GM23338 (cell line): ENCODE measurements at regions not wholly inside any gene's neighbourhood (a gene's known extent, or its start where the extent isn't known, plus 50 kb on each side); places are given as distances from the start of the nearest gene placed in this dataset.

ENCODE experiments used
- ATAC-seq: fragments of 200-7000 bp; cut with Tn5 transposase; 3 replicates; pipeline ENCODE4 v1.9.1; 2020
- DNase-seq: peaks from one replicate; pipeline ENCODE4 v3.0.0-alpha.2; 2015; ENCODE audit warnings: low spot score
- H2AFZ ChIP-seq: fragments of 200-600 bp; sonication (generic); 2 replicates; pipeline ENCODE4 v1.8.0; 2016; ENCODE audit warnings: antibody characterized with exemption, mild to moderate bottlenecking, moderate library complexity
- H3F3A ChIP-seq: fragments of 200-600 bp; sonication (generic); replicated peaks from 2 replicates; pipeline ENCODE4 v1.8.0; 2017; ENCODE audit warnings: antibody characterized with exemption, mixed run types, low read depth
- H3K27ac ChIP-seq: fragments of 200-600 bp; sonication (generic); 2 replicates; pipeline ENCODE4 v1.6.1; 2016; ENCODE audit warnings: low read depth
- H3K27me3 ChIP-seq: fragments of 200-600 bp; sonication (generic); 2 replicates; pipeline ENCODE4 v1.8.0; 2016; ENCODE audit warnings: mild to moderate bottlenecking, mixed run types, moderate library complexity; ENCODE audit not compliant: insufficient read depth
- H3K36me3 ChIP-seq: fragments of 200-600 bp; sonication (generic); 2 replicates; pipeline ENCODE4 v1.8.0; 2016; ENCODE audit warnings: mild to moderate bottlenecking; ENCODE audit not compliant: insufficient read depth
- H3K4me1 ChIP-seq: fragments of 200-600 bp; sonication (generic); 2 replicates; pipeline ENCODE4 v1.8.0; 2016; ENCODE audit warnings: mild to moderate bottlenecking, moderate library complexity; ENCODE audit not compliant: insufficient read depth
- H3K4me2 ChIP-seq: fragments of 200-600 bp; sonication (generic); 2 replicates; pipeline ENCODE4 v1.7.1; 2017; ENCODE audit warnings: mixed run types
- H3K4me3 ChIP-seq: fragments of 200-600 bp; sonication (generic); 2 replicates; pipeline ENCODE4 v1.6.1; 2016; ENCODE audit warnings: mixed run types
- H3K79me2 ChIP-seq: fragments of 200-600 bp; sonication (generic); replicated peaks from 2 replicates; pipeline ENCODE4 v1.8.0; 2017; ENCODE audit warnings: mild to moderate bottlenecking; ENCODE audit not compliant: insufficient read depth
- H3K9me2 ChIP-seq: fragments of 200-600 bp; sonication (generic); 2 replicates; pipeline ENCODE4 v1.8.0; 2017; ENCODE audit not compliant: insufficient read depth
- H4K20me1 ChIP-seq: fragments of 200-600 bp; sonication (generic); replicated peaks from 2 replicates; pipeline ENCODE4 v1.8.0; 2017; ENCODE audit warnings: mild to moderate bottlenecking; ENCODE audit not compliant: insufficient read depth
- H3K27ac Mint-ChIP-seq: 2 replicates; pipeline ENCODE4 v1.8.0; 2020; ENCODE audit warnings: inconsistent platforms, mild to moderate bottlenecking, moderate library complexity, mixed read lengths
- H3K27me3 Mint-ChIP-seq: 3 replicates; pipeline ENCODE4 v1.8.0; 2022; ENCODE audit warnings: low read depth, mild to moderate bottlenecking, moderate library complexity, mixed read lengths, inconsistent platforms; ENCODE audit not compliant: insufficient read depth, poor library complexity
- H3K36me3 Mint-ChIP-seq: 3 replicates; pipeline ENCODE4 v1.8.0; 2021; ENCODE audit warnings: low read depth, mild to moderate bottlenecking, inconsistent platforms, moderate library complexity, mixed read lengths
- H3K4me1 Mint-ChIP-seq: 3 replicates; pipeline ENCODE4 v1.8.0; 2020; ENCODE audit warnings: mild to moderate bottlenecking, inconsistent platforms, mixed read lengths
- H3K4me3 Mint-ChIP-seq: 3 replicates; pipeline ENCODE4 v1.8.0; 2021; ENCODE audit warnings: moderate library complexity, mild to moderate bottlenecking, inconsistent platforms, mixed read lengths
- H3K9me3 Mint-ChIP-seq: 3 replicates; pipeline ENCODE4 v1.8.0; 2020; ENCODE audit warnings: moderate library complexity, mild to moderate bottlenecking, inconsistent platforms, mixed read lengths
- CREB1 ChIP-seq: fragments of 250-450 bp; sonication (Bioruptor Pico); IDR thresholded peaks from 2 replicates; pipeline ENCODE4 v1.5.0; 2020; ENCODE audit warnings: low read depth, mild to moderate bottlenecking, moderate library complexity
- ETS1 ChIP-seq: IDR thresholded peaks from 2 replicates; pipeline ENCODE4 v1.6.1; 2016; ENCODE audit warnings: antibody characterized with exemption
- EZH2 ChIP-seq: fragments of 200-600 bp; sonication (generic); IDR thresholded peaks from one replicate; pipeline ENCODE4 v1.8.0; 2017; ENCODE audit warnings: antibody characterized with exemption, mild to moderate bottlenecking, low read depth; ENCODE audit not compliant: unreplicated experiment
- EZH2phosphoT487 ChIP-seq: fragments of 200-600 bp; sonication (generic); IDR thresholded peaks from one replicate; pipeline ENCODE4 v1.8.1; 2018; ENCODE audit warnings: antibody characterized with exemption; ENCODE audit not compliant: unreplicated experiment
- JUNB ChIP-seq: IDR thresholded peaks from one replicate; pipeline ENCODE4 v1.6.1; 2016; ENCODE audit warnings: antibody characterized with exemption; ENCODE audit not compliant: unreplicated experiment
- NANOG ChIP-seq: IDR thresholded peaks from 2 replicates; pipeline ENCODE4 v1.6.1; 2016; ENCODE audit warnings: antibody characterized with exemption, borderline replicate concordance
- POLR2AphosphoS5 ChIP-seq: IDR thresholded peaks from 2 replicates; pipeline ENCODE4 v1.6.1; 2016; ENCODE audit warnings: antibody characterized with exemption, low read depth
- STAT1 ChIP-seq: IDR thresholded peaks from one replicate; pipeline ENCODE4 v1.6.1; 2016; ENCODE audit warnings: antibody characterized with exemption; ENCODE audit not compliant: unreplicated experiment
- ZNF114 ChIP-seq: fragments of 250-450 bp; sonication (Bioruptor Pico); IDR thresholded peaks from 2 replicates; pipeline ENCODE4 v1.5.0; 2020; ENCODE audit warnings: mild to moderate bottlenecking, moderate library complexity
- ZNF331 ChIP-seq: fragments of 250-450 bp; sonication (Bioruptor Pico); IDR thresholded peaks from 2 replicates; pipeline ENCODE4 v1.5.0; 2020; ENCODE audit warnings: low read depth, mild to moderate bottlenecking, moderate library complexity
- TF ChIP-seq, protein P1 (sequence below), 2 experiments: fragments of 200-600 bp in 1 of 2; sonication (generic) in 1 of 2; conservative IDR thresholded peaks; 2 replicates each; pipeline versions ENCODE4 v1.5.1 to v1.6.1; 2016 to 2017; ENCODE audit warnings: antibody characterized with exemption in 2 of 2, low read depth in 2 of 2, mild to moderate bottlenecking in 2 of 2, moderate library complexity in 1 of 2

- peak; percentile 73 for DNase-seq
Measured at GRCh38 chr18:59067873-59068272, 71.8 kb upstream of the SEC11C start.

DNA sequence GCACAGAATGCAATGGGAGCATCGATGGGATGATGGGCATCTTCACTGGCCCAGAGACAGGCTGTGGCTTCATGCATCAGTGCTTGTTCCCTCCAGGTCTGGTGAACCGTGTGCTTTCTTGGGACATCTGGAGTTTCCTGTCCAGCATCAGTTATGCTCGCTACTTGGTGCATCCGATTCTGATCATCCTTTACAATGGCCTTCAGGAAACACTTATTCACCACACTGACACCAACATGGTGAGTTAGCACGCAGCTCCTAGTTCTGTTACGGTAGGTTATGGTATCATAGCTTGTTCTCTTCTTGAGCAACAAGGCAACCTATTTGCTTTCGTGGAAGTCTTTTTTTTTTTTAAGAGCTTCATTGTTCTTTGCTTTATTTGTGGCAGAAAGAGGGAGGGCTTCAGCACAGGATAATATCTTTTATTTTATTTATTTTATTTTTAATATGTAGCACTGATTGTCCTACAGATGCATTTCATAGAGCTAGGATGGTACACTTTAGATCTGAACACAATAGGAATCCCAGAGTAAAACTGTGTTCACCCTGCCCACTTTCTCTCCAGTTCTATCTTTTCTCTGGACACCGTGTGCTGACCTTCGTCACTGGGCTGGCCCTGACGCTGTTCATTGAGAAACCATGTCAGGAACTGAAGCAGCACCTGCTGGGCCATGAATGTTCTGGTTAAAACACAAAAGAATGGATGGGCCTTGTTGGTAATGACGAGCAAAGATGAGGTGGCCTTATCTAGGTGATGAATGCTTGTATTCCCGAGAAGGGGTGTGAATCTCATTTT, 71.2 kb upstream of the SEC11C start:
- peaks cover under 1% of the 10 kb centered on the region; the same call in 2 of the 3 replicates for H3K4me1 Mint-ChIP-seq
- H3K79me2 ChIP-seq: no peaks in the 10 kb centered on the region
- no peaks in the 10 kb centered on the region for H3K36me3 Mint-ChIP-seq
- no peak overlapping the region for H2AFZ ChIP-seq
- H3K4me1 ChIP-seq: 0 out of 2 replicates have a peak, but pooled peaks cover 3% of the 10 kb centered on the region
- no peak overlapping the region for H3K27ac Mint-ChIP-seq
- no peaks in the 10 kb centered on the region for H3F3A ChIP-seq
- no peak overlapping the region for H3K4me3 ChIP-seq
- H3K27me3 Mint-ChIP-seq: no peaks in the 10 kb centered on the region
- ATAC-seq (no peak), DNase-seq (no peak)
- no peaks in the 10 kb centered on the region for H3K9me3 Mint-ChIP-seq
- H3K36me3 ChIP-seq: no peaks in the 10 kb centered on the region
- H3K27me3 ChIP-seq: no peaks in the 10 kb centered on the region
- H3K4me3 Mint-ChIP-seq: no peak overlapping the region
- no peak overlapping the region for H3K4me2 ChIP-seq
- no peaks in the 10 kb centered on the region for H4K20me1 ChIP-seq
- H3K9me2 ChIP-seq: no peaks in the 10 kb centered on the region
- no peak overlapping the region for H3K27ac ChIP-seq
- TF ChIP-seq JUNB: no peak
- no peak for TF ChIP-seq ZNF331
- no peak for TF ChIP-seq ETS1
- no peak for TF ChIP-seq NANOG
- no peak for TF ChIP-seq CREB1 (CRISPR knock-in tag)
- no peak for TF ChIP-seq STAT1
- no peak for TF ChIP-seq EZH2phosphoT487
- TF ChIP-seq POLR2AphosphoS5: no peak
- TF ChIP-seq EZH2: no peak
- TF ChIP-seq ZNF114 (CRISPR knock-in tag): no peak
- TF ChIP-seq, protein P1, sequence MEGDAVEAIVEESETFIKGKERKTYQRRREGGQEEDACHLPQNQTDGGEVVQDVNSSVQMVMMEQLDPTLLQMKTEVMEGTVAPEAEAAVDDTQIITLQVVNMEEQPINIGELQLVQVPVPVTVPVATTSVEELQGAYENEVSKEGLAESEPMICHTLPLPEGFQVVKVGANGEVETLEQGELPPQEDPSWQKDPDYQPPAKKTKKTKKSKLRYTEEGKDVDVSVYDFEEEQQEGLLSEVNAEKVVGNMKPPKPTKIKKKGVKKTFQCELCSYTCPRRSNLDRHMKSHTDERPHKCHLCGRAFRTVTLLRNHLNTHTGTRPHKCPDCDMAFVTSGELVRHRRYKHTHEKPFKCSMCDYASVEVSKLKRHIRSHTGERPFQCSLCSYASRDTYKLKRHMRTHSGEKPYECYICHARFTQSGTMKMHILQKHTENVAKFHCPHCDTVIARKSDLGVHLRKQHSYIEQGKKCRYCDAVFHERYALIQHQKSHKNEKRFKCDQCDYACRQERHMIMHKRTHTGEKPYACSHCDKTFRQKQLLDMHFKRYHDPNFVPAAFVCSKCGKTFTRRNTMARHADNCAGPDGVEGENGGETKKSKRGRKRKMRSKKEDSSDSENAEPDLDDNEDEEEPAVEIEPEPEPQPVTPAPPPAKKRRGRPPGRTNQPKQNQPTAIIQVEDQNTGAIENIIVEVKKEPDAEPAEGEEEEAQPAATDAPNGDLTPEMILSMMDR (conservative IDR thresholded peaks at IDR 0.05; ENCODE audit: low read depth in 2 of 2): no peak

More at GRCh38 chr18:59067873-59068272, 71.8 kb upstream of the SEC11C start:
- H3K4me1 ChIP-seq: 0 out of 2 replicates have a peak, but pooled peaks cover 4% of the 10 kb centered on the region
- H3K36me3 ChIP-seq: no peaks in the 10 kb centered on the region
- Mint-ChIP-seq H3K4me3 (no peak overlapping the region), H3K27ac (no peak overlapping the region), H3K4me1 (peaks cover 3% of the 10 kb centered on the region; the same call in 2 of the 3 replicates), H3K27me3 (no peaks in the 10 kb centered on the region), H3K9me3 (no peaks in the 10 kb centered on the region), H3K36me3 (no peaks in the 10 kb centered on the region)
- no peak for ATAC-seq
- no peak overlapping the region for H3K4me3 ChIP-seq
- no peaks in the 10 kb centered on the region for H3F3A ChIP-seq
- no peaks in the 10 kb centered on the region for H3K79me2 ChIP-seq
- no peaks in the 10 kb centered on the region for H4K20me1 ChIP-seq
- no peak overlapping the region for H2AFZ ChIP-seq
- no peak overlapping the region for H3K4me2 ChIP-seq
- TF ChIP-seq EZH2phosphoT487: no peak
- TF ChIP-seq, protein P1 (conservative IDR thresholded peaks at IDR 0.05; ENCODE audit: low read depth in 2 of 2): peak; percentile 74 to 76
- TF ChIP-seq ZNF114 (CRISPR knock-in tag): no peak
- no peak for TF ChIP-seq JUNB
- TF ChIP-seq ETS1: no peak
- TF ChIP-seq STAT1: no peak
- TF ChIP-seq EZH2: no peak
- no peak overlapping the region for H3K27ac ChIP-seq
- H3K27me3 ChIP-seq: no peaks in the 10 kb centered on the region
- H3K9me2 ChIP-seq: no peaks in the 10 kb centered on the region
